H9 (cell line): ENCODE measurements at regions not wholly inside any gene's neighbourhood (a gene's known extent, or its start where the extent isn't known, plus 50 kb on each side); places are given as distances from the start of the nearest gene placed in this dataset.

Experiments used
- DNase-seq: peaks from one replicate; pipeline ENCODE4 v3.0.0-alpha.2; 2017
- H2AFZ ChIP-seq: one replicate; pipeline ENCODE4 v1.6.1; 2013; ENCODE audit warnings: mild to moderate bottlenecking, low read length, control low read depth, moderate library complexity
- H2AK5ac ChIP-seq: 2 replicates; pipeline ENCODE4 v1.6.1; 2013; ENCODE audit warnings: low read length, control low read depth, mixed read lengths; ENCODE audit not compliant: insufficient read length
- H2BK120ac ChIP-seq: one replicate; pipeline ENCODE4 v1.6.1; 2013; ENCODE audit warnings: low read depth, mild to moderate bottlenecking, low read length, control low read depth, inconsistent platforms; ENCODE audit not compliant: poor library complexity, severe bottlenecking
- H2BK12ac ChIP-seq: 2 replicates; pipeline ENCODE4 v1.6.1; 2013; ENCODE audit warnings: low read length, control low read depth, mixed read lengths, low read depth; ENCODE audit not compliant: insufficient read length
- H2BK15ac ChIP-seq: 2 replicates; pipeline ENCODE4 v1.6.1; 2013; ENCODE audit warnings: low read depth, low read length, control low read depth
- H2BK20ac ChIP-seq: one replicate; pipeline ENCODE4 v1.6.1; 2013; ENCODE audit warnings: low read depth, mild to moderate bottlenecking, low read length, control low read depth, inconsistent platforms; ENCODE audit not compliant: poor library complexity, severe bottlenecking
- H2BK5ac ChIP-seq: 2 replicates; pipeline ENCODE4 v1.6.1; 2013; ENCODE audit warnings: low read length, control low read depth, mixed read lengths; ENCODE audit not compliant: insufficient read length
- H3K14ac ChIP-seq: 2 replicates; pipeline ENCODE4 v1.6.1; 2013; ENCODE audit warnings: low read length, control low read depth; ENCODE audit not compliant: insufficient read depth
- H3K18ac ChIP-seq: 2 replicates; pipeline ENCODE4 v1.6.1; 2013; ENCODE audit warnings: low read depth, mild to moderate bottlenecking, mixed read lengths, low read length, control low read depth; ENCODE audit not compliant: insufficient read length
- H3K23ac ChIP-seq: 2 replicates; pipeline ENCODE4 v1.6.1; 2013; ENCODE audit warnings: low read length, control low read depth, mixed read lengths, low read depth; ENCODE audit not compliant: insufficient read length
- H3K23me2 ChIP-seq: 2 replicates; pipeline ENCODE4 v1.6.1; 2013; ENCODE audit warnings: low read depth, mild to moderate bottlenecking, mixed read lengths, low read length, control low read depth; ENCODE audit not compliant: insufficient read length, poor library complexity, severe bottlenecking
- H3K27ac ChIP-seq: 2 replicates; pipeline ENCODE4 v1.5.1; 2013; ENCODE audit warnings: low read length, control low read depth, mixed read lengths, low read depth; ENCODE audit not compliant: insufficient read length
- H3K27me3 ChIP-seq: 2 replicates; pipeline ENCODE4 v1.6.1; 2013; ENCODE audit warnings: low read length, control low read depth, inconsistent platforms; ENCODE audit not compliant: insufficient read depth
- H3K4ac ChIP-seq: 2 replicates; pipeline ENCODE4 v1.6.1; 2013; ENCODE audit warnings: low read depth, mild to moderate bottlenecking, control low read depth, inconsistent platforms, low read length, moderate library complexity
- H3K4me1 ChIP-seq: 2 replicates; pipeline ENCODE4 v1.6.1; 2013; ENCODE audit warnings: low read length, control low read depth, inconsistent platforms; ENCODE audit not compliant: insufficient read depth
- H3K4me2 ChIP-seq: 2 replicates; pipeline ENCODE4 v1.6.1; 2013; ENCODE audit warnings: low read length, control low read depth, mixed read lengths; ENCODE audit not compliant: insufficient read length, insufficient read depth
- H3K56ac ChIP-seq: 2 replicates; pipeline ENCODE4 v1.6.1; 2013; ENCODE audit warnings: low read depth, mild to moderate bottlenecking, mixed read lengths, low read length, control low read depth; ENCODE audit not compliant: insufficient read length
- H3K79me1 ChIP-seq: 2 replicates; pipeline ENCODE4 v1.6.1; 2013; ENCODE audit warnings: low read depth, mild to moderate bottlenecking, moderate library complexity, low read length, control low read depth, inconsistent platforms; ENCODE audit not compliant: insufficient read depth, poor library complexity, severe bottlenecking
- H3K79me2 ChIP-seq: 2 replicates; pipeline ENCODE4 v1.6.1; 2013; ENCODE audit warnings: low read length, control low read depth, inconsistent platforms; ENCODE audit not compliant: insufficient read depth
- H3K9ac ChIP-seq: 2 replicates; pipeline ENCODE4 v1.6.1; 2013; ENCODE audit warnings: low read length, control low read depth, mixed read lengths; ENCODE audit not compliant: insufficient read length; ENCODE audit errors: extremely low read depth
- H3K9me3 ChIP-seq: one replicate; pipeline ENCODE4 v1.6.1; 2013; ENCODE audit warnings: low read depth, low read length, inconsistent platforms; ENCODE audit not compliant: control insufficient read depth
- H3T11ph ChIP-seq: one replicate; pipeline ENCODE4 v1.6.1; 2013; ENCODE audit warnings: mild to moderate bottlenecking, low read length, control low read depth, inconsistent platforms
- H4K20me1 ChIP-seq: one replicate; pipeline ENCODE4 v1.6.1; 2013; ENCODE audit not compliant: control insufficient read depth, insufficient read length, insufficient read depth
- H4K5ac ChIP-seq: 2 replicates; pipeline ENCODE4 v1.6.1; 2013; ENCODE audit warnings: low read depth, mild to moderate bottlenecking, mixed read lengths, low read length, control low read depth; ENCODE audit not compliant: insufficient read length
- H4K8ac ChIP-seq: replicated peaks from 2 replicates; pipeline ENCODE4 v1.6.1; 2013; ENCODE audit warnings: low read length, control low read depth, mixed read lengths, low read depth; ENCODE audit not compliant: insufficient read length
- H4K91ac ChIP-seq: 2 replicates; pipeline ENCODE4 v1.6.1; 2013; ENCODE audit warnings: low read depth, mild to moderate bottlenecking, moderate library complexity, mixed read lengths, low read length, control low read depth; ENCODE audit not compliant: insufficient read length
- H3K27ac Mint-ChIP-seq, 3 experiments: 2 replicates in 2 of 3; 3 replicates in 1 of 3; pipeline ENCODE4 v1.8.0; 2020 to 2021; ENCODE audit warnings: mixed read lengths in 3 of 3, mild to moderate bottlenecking in 1 of 3, moderate library complexity in 1 of 3
- H3K27me3 Mint-ChIP-seq: 2 replicates; pipeline ENCODE4 v1.8.0; 2021; ENCODE audit warnings: low read depth, mild to moderate bottlenecking, moderate library complexity, mixed read lengths
- H3K36me3 Mint-ChIP-seq, 3 experiments: 2 replicates in 2 of 3; 3 replicates in 1 of 3; pipeline ENCODE4 v1.8.0; 2020 to 2021; ENCODE audit warnings: low read depth in 3 of 3, mixed read lengths in 3 of 3; ENCODE audit not compliant: insufficient read depth in 1 of 3
- H3K4me1 Mint-ChIP-seq, 2 experiments: 2 replicates each; pipeline ENCODE4 v1.8.0; 2020; ENCODE audit warnings: mixed read lengths in 2 of 2
- H3K4me3 Mint-ChIP-seq, 2 experiments: 2 replicates in 1 of 2; 3 replicates in 1 of 2; pipeline ENCODE4 v1.8.0; 2020 to 2021; ENCODE audit warnings: mild to moderate bottlenecking in 2 of 2, mixed read lengths in 2 of 2, moderate library complexity in 1 of 2
- H3K9me3 Mint-ChIP-seq, 2 experiments: 2 replicates in 1 of 2; 3 replicates in 1 of 2; pipeline ENCODE4 v1.8.0; 2020; ENCODE audit warnings: mild to moderate bottlenecking in 2 of 2, mixed read lengths in 2 of 2, moderate library complexity in 1 of 2
- CTCF ChIP-seq: fragments of 200-600 bp; sonication (generic); conservative IDR thresholded peaks from 3 replicates; pipeline ENCODE4 v1.8.0; 2021; ENCODE audit warnings: antibody characterized with exemption, mild to moderate bottlenecking
- WGBS: extraction: QIAGEN DNeasy Blood & Tissue Kit; methylation state at CpG from one replicate; pipeline ENCODE4 v1.1.7; 2013; ENCODE audit warnings: missing lambda C conversion rate, low lambda C conversion rate, mixed read lengths; ENCODE audit not compliant: insufficient read length; ENCODE audit errors: extremely low coverage; 5-methylcytosine and 5-hydroxymethylcytosine counted together

GRCh38 chr13:81988567-81988966 lies 1647.6 kb upstream of the SPRY2 start:
- Histone ChIP-seq H4K5ac (no peak overlapping the region), H2AK5ac (no peak overlapping the region), H3K4me1 (peaks cover 2% of the 10 kb centered on the region; the same call in 1 of the 2 replicates), H3K23me2 (no peaks in the 10 kb centered on the region), H3K4ac (no peak overlapping the region), H3T11ph (no peak overlapping the region), H4K20me1 (no peaks in the 10 kb centered on the region), H2BK12ac (no peak overlapping the region), H3K9me3 (no peaks in the 10 kb centered on the region), H3K4me2 (no peak overlapping the region), H2BK15ac (no peak overlapping the region), H2BK5ac (no peak overlapping the region), H3K27ac (no peak overlapping the region), H4K91ac (no peak overlapping the region), H2AFZ (no peak overlapping the region), H3K79me1 (no peaks in the 10 kb centered on the region), H3K27me3 (peaks cover 3% of the 10 kb centered on the region; the same call in 1 of the 2 replicates), H4K8ac (no peak overlapping the region), H3K9ac (no peak overlapping the region), H3K23ac (no peak overlapping the region), H3K79me2 (no peaks in the 10 kb centered on the region), H2BK120ac (no peak overlapping the region), H3K56ac (no peak overlapping the region), H3K18ac (no peak overlapping the region), H3K14ac (no peak overlapping the region), H2BK20ac (no peak overlapping the region)
- no CpG with 5 or more reads among the region's 3 CpGs for WGBS
- H3K4me1 Mint-ChIP-seq = peaks cover 53 to 60% of the 10 kb centered on the region in 2 experiments
- peak overlapping the region in 1 of 3 experiments; percentile 87; a peak in 1 of 7 replicates for H3K27ac Mint-ChIP-seq
- peaks cover 0 to 2% (median 0%) of the 10 kb centered on the region in 3 experiments; a peak in 3 of 7 replicates for H3K36me3 Mint-ChIP-seq
- no peak overlapping the region for H3K4me3 Mint-ChIP-seq
- peaks cover 21% of the 10 kb centered on the region for H3K27me3 Mint-ChIP-seq
- peaks cover 3 to 4% of the 10 kb centered on the region in 2 experiments; a peak in 2 of 5 replicates for H3K9me3 Mint-ChIP-seq
- no peak for DNase-seq
- TF ChIP-seq CTCF = no peak
